ENCODE measurements at regions not wholly inside any gene's neighbourhood (a gene's known extent, or its start where the extent isn't known, plus 50 kb on each side); places are given as distances from the start of the nearest gene placed in this dataset.

DNA sequence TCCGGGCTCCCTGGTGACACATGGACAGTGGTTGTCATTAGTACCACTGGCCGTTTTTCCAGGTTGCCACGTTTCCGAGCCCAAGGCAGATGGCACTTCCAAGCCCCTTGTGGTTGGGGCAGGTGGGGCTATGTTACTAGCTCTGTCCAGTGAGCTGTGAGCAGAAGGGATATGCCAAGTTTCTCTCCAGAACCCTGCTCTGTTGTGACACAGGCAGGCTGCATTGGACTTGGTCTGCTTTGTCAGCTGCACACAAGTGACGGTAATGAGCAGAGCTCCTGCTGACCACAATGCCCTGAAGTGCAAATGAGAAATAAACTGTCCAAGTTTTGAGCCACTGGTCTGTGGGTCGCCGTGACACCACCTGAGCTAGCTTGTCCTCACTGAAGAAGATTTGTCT is 118.8 kb downstream of the GYPC start:
- no peak for DNase-seq (ENCODE audit: low spot score)

DNA sequence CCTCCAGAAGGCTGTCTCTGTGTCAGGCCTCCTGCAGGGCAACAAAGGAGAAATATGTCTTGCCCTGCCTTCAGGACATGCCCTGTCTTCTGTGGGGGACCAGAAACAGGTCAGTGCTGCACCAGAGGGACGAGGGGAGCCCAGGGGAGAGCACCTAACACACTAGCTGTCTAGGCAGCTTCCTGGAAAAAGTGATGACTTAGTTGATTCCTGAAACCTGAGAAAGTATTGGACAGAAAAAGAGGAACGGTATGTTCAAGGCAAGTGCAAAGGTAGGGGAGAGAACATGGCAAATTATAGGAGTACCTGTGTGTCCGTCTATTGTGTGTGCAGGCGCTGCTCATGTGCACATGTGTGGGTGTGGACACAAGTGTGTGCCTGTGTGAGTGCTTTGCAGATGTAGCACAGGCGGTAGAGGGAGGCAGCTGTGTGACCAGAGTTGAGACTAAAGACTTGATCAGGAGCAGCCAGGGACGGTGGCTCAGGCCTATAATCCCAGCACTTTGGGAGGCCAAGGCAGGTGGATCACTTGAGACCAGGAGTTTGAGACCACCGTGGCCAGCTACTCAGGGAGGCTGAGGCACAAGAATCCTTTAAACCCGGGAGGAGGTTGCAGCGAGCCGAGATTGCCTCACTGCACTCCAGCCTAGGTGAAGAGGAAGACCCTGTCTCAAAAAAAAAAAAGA is 119.5 kb downstream of the GYPC start:
- DNase-seq (ENCODE audit: low spot score) = no peak

DNA sequence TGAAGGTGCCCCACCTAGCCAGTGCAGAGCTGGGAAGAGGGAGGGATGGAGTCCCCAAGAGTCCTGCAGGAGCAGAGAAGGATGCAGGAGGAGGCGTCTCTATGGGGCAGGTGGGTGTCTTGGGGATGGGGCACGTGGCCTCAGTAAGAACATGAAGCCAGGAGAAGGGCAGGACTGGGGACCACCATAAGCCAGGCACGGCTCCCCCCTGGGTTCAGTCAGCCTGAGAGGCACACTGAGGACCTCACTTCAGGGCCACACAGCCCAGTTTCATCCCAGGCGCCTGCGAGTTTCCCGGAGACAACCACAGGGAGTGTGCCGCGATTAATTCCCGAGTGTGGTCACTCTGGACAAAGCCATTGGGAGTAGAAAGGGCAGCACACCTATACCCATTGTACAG is 120.3 kb downstream of the GYPC start:
- DNase-seq (ENCODE audit: low spot score) = no peak

DNA sequence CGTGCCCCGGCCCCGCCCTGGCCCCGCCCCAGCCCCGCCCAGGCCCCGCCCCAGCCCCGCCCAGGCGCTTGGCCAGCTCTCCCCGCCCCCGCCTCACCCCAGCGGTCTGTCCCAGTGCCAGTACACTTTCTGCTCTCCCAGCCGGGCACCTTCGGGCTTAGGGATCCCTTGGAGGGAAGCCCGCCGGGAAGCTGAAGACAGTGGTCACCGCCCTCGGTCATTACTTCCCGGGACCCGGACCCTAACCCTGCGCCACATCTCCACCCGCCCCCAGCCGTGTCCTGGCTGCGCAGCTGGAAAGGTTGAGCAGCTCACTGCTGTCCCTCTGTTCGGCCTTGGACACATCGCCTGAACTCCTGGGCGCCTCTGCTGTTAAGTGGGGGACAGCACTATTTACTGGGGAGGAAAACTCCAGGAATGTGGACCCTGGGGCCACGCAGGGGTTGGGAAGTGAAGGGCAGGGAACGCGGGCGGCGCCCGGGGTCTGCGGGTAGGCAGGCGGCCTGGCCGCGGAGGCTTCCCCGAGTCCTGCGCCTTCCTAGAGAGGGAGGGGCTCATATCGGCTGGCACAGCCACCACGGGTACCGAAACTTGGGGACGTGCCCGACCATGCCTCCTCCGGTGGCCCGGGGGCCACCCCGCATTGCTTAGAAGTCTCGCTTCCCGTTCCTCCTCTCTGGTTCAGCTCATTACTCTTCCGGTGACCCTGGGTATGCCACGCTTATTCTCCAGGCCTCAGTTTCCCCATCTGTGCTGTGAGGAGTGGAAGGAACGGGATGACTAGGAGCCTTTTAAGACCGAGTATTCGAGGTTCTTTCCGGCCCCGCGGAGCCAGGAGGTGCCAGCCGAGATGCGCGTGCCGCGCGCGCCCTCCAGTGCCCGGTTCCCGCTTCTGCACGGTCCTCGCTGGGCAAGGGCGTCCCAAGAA is 121.0 kb downstream of the GYPC start:
- peak; percentile 44 for DNase-seq (ENCODE audit: low spot score)

DNA sequence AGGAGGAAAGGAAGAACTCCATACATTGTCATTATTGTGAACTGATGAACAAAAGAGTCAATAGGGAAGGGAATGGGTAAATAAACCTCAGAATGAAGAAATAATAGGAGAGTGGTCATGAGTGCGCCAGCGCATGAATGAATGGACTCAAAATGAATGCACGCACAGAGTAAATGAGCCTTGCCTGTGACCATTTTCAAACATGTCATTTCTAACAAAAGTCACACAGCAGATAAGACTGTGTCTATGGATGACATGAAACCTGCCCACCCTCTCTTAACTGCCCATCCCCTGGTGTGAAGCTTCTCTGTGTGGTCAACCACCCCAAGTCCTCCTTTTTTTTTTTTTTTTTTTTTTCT is 121.1 kb upstream of the TEX51 start:
- no peak for DNase-seq (ENCODE audit: low spot score)

DNA sequence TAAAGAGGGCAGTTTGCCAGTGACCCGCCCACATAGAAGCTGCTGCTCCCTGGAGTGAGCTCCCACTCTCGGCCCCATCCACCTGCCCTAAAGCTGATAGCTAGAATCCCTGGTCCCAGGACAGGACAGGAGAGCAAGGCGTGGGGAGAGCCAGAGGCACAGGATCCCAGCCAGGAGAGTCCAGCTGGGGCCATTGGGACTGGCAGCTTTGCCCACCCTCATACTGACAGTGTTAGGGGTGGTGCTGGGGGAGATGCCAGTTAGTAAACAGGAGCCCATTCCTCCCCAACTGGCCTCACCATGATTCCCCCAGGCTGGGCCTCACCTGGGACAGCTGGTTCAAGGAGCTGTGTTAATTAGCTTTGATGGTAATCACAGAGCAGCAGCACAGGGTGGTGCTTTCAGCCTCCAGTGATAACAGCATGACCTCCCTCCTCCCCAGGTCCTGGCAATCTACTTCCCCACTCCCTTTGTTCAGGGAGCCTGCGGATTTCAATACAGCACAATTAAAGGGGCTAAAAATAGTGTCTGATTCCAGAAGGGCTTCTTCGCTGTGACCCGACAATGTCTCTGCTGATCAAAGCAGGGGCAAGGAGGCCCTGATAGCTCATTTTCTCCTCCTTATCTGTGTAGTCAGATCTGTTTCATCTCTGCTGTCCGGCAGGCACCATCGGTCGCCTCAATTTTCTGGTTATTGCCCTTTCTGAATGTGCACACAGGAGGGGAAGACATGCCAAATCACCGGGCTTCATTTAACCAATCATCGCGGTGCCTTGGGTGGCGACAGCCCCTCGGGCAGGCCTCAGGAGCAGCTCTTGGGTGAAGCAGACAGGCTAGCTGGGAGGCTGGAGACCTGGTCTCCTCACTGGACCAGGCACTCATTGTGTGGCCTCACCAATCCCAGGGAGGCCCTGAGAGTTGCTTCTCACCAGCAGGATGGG is 119.9 kb upstream of the TEX51 start:
- DNase-seq (ENCODE audit: low spot score) = no peak

DNA sequence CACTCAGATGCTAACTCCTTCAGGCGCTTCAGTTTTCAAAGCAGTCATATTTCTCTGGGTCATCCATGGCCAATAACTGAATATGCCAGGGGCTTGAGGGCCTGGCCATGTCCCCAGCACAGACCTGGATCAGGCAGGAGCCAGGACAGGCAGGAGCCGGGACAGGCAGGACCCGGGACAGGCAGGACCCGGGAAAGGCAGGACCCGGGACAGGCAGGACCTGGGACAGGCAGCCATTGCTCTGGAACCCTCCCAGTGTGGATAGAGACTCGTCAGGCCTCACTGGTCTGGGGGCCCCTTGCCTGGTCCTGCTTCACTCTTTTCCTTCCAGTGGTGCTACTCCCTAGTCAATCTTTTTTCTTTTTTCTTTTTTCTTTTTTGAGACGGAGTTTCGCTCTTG is 117.5 kb upstream of the TEX51 start:
- no peak for DNase-seq (ENCODE audit: low spot score)

DNA sequence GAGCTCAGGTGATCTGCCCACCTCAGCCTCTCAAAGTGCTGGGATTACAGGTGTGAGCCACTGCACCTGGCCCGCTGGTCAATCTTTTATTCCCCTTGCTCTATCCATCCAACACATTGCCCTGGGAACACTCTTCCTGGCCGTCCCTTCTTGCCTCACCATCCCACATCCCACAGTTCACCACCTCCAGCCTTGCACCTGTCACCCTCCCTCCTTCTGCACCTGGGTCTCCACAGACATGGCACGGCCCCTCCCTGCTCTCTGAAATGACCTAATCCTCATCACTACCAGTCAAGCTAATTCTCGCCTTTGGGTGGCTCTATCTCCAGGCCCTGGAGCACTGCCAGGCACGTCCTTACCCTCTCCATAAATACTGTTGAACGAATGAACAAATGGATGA is 116.9 kb upstream of the TEX51 start:
- no peak for DNase-seq (ENCODE audit: low spot score)

DNA sequence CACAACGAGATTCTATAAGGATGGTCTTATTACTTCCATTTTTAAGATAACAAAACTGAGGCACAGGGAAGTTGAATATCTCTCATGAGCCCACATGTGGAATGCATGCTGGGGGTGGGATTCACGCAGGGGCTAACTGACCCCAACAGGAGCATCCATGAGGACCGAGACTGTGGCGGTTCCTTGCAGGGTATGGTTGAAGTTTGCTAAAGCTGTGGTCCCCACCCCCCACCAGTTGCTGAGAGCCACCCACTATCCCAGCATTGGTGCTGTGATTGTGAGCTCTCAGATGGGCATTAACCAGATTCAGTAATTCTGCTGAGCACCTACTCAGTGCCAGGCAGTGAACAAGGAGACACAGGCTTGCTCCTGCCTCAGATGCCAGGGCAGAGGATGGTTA is 116.0 kb upstream of the TEX51 start:
- DNase-seq (ENCODE audit: low spot score) = no peak

DNA sequence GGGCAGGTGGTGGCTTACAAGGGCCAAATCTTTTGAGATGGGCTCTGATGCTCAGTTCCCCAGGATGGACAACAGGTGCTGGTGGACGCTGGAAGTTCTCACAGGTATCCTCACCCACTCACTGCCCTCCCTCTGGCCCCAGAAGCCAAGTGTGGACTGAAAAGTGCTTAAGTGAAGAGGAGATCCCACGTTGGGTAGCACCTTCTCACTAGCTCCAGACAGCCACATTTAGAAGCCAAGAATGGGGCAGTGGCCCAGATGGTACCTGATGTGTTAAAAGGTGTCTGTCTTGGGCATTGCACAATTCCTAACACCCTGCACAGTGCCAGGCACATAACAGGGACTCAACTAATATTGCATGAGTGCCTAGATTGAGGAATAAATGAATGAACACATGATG is 115.3 kb upstream of the TEX51 start:
- no peak for DNase-seq (ENCODE audit: low spot score)

DNA sequence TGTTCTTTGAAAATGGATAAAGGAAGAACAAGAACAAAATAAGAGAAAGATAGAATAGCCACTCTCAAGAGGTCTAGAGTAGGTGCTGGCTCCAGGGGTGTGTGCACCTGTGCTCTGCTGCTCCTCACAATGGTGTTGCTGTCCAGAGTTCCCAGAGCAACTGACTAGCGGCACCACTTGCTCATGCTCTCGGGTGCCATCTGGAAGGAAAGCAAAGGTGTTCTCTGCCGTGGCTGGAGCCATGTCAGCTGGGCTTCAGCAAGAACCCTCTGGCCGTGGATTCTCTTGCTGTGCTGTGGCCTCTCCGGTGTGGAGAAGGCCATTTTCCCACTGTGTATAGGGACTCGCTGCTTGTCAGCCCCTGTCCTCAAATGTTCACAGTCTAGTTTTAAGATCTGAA is 114.6 kb upstream of the TEX51 start:
- DNase-seq (ENCODE audit: low spot score) = no peak

DNA sequence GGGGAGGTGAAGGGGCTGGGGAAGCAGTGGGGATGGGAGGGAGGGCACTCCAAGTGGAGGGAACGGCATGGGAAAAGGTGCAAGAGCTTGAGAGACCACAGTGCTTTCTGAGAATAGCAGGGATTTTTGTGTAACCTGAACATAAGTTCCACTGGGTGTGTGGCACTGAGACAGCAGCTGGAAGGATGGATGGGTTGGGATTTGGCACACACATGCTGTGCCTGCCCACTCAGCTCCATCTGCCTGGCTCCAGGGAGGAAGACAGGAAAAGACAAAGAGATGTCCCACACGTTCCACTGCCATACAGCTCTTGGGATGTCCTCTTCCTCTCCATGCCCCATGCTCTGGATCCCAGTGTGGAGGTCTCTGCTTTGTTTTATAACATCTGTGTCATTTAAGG is 114.1 kb upstream of the TEX51 start:
- DNase-seq (ENCODE audit: low spot score) = no peak

DNA sequence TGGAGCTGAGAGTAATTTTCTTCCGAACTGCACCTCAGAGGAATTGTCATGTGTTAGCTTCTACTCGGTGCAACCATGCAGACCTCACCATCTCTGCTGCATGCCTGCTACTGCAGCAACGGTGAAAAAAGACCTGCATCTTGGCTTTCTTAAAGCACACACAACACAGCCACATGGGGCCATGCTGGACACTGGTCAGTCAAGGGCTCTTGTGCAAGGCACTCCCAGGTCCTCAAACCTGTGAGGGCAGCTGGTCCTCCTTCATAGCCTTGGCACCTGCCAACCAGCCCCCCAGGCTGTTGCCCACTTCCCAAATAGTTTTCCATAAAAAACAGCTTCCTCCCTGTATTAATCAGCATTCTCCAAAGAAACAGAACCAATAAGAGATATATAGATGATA is 113.5 kb upstream of the TEX51 start:
- DNase-seq (ENCODE audit: low spot score) = no peak

DNA sequence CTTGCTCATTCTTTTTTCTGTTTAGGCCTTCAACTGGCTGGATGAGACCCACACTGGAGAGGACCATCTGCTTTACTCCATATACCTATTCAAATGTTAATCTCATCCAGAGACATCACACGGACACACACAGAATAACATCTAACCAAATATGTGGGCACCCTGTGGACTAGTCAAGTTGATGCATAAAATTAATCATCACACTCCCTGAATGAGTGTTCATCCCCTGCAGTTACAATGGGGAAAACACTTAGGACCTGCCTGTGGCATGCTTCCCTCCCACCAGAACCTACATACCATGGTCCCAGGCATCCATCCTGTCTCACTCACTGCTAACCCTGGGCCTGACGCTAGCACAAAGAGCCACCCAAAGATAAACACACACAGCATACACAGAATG is 112.8 kb upstream of the TEX51 start:
- no peak for DNase-seq (ENCODE audit: low spot score)

DNA sequence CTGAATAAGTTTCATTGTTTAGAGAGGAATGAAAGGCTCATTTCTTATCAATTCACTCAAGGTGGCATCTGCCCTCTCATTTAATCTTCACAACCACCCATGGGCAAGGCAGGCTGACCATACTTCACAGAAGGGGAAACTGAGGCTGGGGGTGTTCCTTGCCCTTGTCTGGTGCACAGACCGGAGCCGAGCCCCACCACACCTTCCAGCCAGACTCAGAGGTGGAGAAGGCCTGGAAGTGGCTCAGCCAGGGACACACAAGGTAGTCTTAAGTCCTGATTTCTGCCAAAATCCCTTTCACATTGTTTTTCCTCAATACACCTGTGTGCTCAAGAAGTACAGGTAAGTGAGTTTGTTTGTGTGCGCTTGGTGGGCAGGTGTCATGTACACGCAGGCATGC is 111.9 kb upstream of the TEX51 start:
- no peak for DNase-seq (ENCODE audit: low spot score)

DNA sequence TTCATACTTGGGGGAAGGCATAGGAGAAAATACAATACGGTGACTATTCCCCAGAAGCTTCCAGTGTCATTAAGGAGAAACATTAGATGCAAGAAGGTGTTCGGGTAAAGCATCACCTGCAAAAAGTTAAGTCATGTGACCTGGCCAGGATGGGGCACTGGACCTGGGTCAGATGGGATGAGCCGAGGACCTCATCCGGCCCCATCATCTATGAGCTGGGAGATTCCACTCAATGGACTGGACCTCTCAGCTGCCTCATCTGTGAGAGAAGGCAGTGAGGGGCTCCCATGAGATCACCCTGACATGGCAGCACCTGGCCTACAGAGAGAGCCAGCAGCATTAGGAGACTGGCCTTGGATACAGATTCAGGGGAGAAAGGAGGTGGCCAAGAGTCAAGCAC is 111.4 kb upstream of the TEX51 start:
- no peak for DNase-seq (ENCODE audit: low spot score)

DNA sequence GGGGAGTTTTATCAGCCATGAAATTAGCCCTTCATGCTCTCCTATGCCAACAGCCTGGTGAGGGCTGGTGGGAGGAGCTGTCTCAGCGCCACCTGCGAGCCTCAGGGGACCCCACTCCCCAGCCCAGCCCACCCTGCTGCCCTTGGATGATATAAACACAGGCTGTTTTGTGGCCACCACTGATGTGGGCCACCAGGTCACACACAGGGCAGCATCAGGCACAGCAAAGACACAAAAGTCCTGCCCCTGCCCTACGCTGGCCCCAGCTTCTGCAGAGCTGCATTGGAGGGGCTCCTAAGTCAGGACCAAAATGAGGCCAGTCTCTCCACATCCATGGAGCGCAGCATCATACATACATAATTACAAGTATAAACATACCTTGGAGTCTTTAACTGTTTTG is 110.6 kb upstream of the TEX51 start:
- DNase-seq (ENCODE audit: low spot score) = no peak

DNA sequence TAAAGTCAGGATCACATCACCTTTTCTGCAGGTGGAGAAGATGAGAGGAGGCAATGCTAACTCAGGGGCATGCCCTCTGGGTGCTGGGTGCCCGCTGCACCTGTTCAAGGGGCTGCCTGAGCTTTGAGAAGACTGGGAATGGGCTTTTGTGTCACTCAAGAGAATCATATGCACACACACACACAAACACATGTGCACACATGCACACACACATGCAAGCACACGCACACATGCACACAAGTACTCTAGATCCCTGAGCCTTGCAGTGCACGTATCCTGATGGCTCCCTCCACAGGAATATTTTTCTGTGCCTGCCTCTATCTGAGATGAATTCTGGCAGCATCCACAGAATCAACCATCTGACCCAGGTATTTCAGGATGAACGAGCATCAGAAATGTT is 110.0 kb upstream of the TEX51 start:
- DNase-seq (ENCODE audit: low spot score) = peak; percentile 3

DNA sequence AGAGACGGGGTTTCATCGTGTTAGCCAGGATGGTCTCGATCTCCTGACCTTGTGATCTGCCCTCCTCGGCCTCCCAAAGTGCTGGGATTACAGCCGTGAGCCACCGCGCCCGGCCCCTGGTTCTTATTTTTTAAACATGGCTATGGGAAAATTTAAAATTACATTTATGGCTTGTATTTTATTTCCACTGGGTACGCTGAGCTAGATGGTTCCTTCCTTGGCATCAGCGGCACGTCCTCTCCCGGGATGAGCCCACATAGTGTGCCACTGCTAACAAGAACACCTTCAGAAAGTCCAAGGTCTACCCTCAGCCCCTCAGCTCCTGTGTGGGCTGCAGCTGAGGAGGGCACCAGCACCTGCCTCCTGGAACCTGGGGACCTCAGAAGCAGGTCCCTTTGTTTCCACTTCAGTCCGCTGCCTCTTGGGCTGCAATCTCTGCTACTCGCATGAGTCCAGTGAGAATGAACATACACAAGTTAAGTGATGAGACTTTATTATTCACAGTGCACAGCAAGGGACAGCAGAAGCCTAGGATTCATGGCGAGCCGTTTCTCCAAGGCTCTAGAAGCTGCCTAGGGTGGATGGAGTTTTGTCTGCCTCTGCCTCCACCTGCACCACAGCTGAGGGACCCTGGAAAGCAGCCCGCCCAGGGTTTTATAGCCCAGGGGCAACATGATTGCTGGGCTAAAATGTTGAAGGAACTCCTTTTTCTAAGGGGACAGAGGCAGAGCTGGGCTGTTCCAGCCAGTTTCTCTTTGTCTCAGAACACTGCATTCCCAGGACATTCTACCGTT is 107.5 kb upstream of the TEX51 start:
- DNase-seq (ENCODE audit: low spot score) = no peak

DNA sequence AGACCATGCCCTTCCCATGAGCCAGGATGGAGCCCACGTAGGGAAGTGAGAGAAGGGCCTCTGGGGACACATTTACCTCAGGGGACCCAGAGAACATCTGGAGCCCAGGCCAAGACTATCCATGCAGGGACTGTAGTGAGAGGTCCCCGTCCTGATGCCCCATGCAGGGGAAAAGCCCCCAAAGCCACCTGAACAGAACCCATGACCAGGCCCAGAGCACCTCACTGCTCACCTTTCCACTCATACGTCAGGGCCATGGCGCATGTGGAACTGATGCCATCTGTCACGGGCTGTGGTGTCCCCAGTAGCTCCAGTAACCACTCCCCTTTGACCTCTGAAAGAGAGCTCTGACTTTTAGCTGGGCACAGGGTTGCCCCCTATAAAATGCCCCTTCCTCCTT is 106.5 kb upstream of the TEX51 start:
- DNase-seq (ENCODE audit: low spot score) = no peak

DNA sequence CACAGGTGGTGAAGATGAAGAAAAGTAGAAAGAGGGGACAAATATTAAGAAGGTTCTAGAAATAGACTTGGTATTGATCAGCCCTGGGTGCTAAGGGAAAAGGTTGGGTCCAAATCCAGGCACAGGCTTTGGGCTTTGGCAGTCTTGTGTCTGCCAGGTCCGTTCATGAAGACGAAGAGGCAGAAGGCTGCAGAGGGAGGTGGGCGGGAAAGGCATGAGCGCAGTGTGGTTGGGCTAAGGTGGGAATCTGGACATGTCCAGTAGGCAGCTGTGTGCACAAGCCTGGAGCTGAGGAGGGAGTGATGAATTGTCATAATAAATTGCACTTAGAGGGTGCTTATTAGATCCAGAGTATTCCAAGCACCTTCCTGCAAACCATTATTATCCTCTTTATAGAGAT is 105.7 kb upstream of the TEX51 start:
- DNase-seq (ENCODE audit: low spot score) = no peak

All from cerebellar cortex (tissue), 1 donor.